NCI-H2227 treated with DMSO at 0.1 percent for 48 hours (cell line): ENCODE measurements at regions not wholly inside any gene's neighbourhood (a gene's known extent, or its start where the extent isn't known, plus 50 kb on each side); places are given as distances from the start of the nearest gene placed in this dataset.

Experiments used
- DNase-seq: peaks from one replicate; lab custom pipeline; 2025; lab: John Stamatoyannopoulos, UW

- no peak for DNase-seq
These were observed 256.6 kb downstream of the GBA3 start for GRCh38 chr4:22949161-22949855.

GRCh38 chr4:22947851-22948250 lies 255.1 kb downstream of the GBA3 start:
- no peak for DNase-seq

GRCh38 chr4:22942920-22943559 lies 250.3 kb downstream of the GBA3 start:
- no peak for DNase-seq

GRCh38 chr4:22941688-22942375 lies 249.1 kb downstream of the GBA3 start:
- DNase-seq, result no peak

GRCh38 chr4:22932326-22932725 lies 239.6 kb downstream of the GBA3 start:
- no peak for DNase-seq

GRCh38 chr4:22922426-22922825 lies 229.7 kb downstream of the GBA3 start:
- DNase-seq, result no peak

- DNase-seq, result no peak
These were observed 229.2 kb downstream of the GBA3 start for GRCh38 chr4:22921936-22922335.

GRCh38 chr4:22911285-22911684 lies 218.5 kb downstream of the GBA3 start:
- DNase-seq, result no peak

- no peak for DNase-seq
These were observed 217.5 kb downstream of the GBA3 start for GRCh38 chr4:22910200-22910599.

GRCh38 chr4:22906045-22906444 lies 213.3 kb downstream of the GBA3 start:
- no peak for DNase-seq

- no peak for DNase-seq
These were observed 211.2 kb downstream of the GBA3 start for GRCh38 chr4:22903913-22904312.

GRCh38 chr4:22901631-22902030 lies 208.9 kb downstream of the GBA3 start:
- no peak for DNase-seq

GRCh38 chr4:22900876-22901275 lies 208.1 kb downstream of the GBA3 start:
- DNase-seq, result no peak

- peak; percentile 0 for DNase-seq
These were observed 204.9 kb downstream of the GBA3 start for GRCh38 chr4:22897520-22898108.

GRCh38 chr4:22895482-22895881 lies 202.7 kb downstream of the GBA3 start:
- DNase-seq, result no peak

- no peak for DNase-seq
These were observed 191.4 kb downstream of the GBA3 start for GRCh38 chr4:22884157-22884556.

GRCh38 chr4:22881411-22881810 lies 188.7 kb downstream of the GBA3 start:
- no peak for DNase-seq

- no peak for DNase-seq
These were observed 184.8 kb downstream of the GBA3 start for GRCh38 chr4:22877486-22878052.

GRCh38 chr4:22876270-22876669 lies 183.5 kb downstream of the GBA3 start:
- no peak for DNase-seq

GRCh38 chr4:22875587-22876257 lies 183.0 kb downstream of the GBA3 start:
- DNase-seq, result no peak

- no peak for DNase-seq
These were observed 181.7 kb downstream of the GBA3 start for GRCh38 chr4:22874334-22874912.

- DNase-seq, result no peak
These were observed 181.2 kb downstream of the GBA3 start for GRCh38 chr4:22873899-22874298.
